ENCODE measurements at regions not wholly inside any gene's neighbourhood (a gene's known extent, or its start where the extent isn't known, plus 50 kb on each side); places are given as distances from the start of the nearest gene placed in this dataset.

- H3K27ac Mint-ChIP-seq = peak overlapping the region; percentile 40
- intact Hi-C loops (cut with micrococcal nuclease) = loop anchor here (5.0 kb wide), 1 partner anchor 191 kb away; no protein-coding TSS in a partner anchor
- peaks cover 11% of the 10 kb centered on the region for H3K36me3 Mint-ChIP-seq (ENCODE audit: low read depth)
- H3K27me3 Mint-ChIP-seq = no peaks in the 10 kb centered on the region
- peaks cover 16% of the 10 kb centered on the region for H3K9me3 Mint-ChIP-seq
- no peak overlapping the region for H3K4me3 Mint-ChIP-seq
- H3K4me1 Mint-ChIP-seq (ENCODE audit: low read depth) = peaks cover 90% of the 10 kb centered on the region
These were observed 167.8 kb upstream of the APCDD1 start for GRCh38 chr18:10286580-10287150.

GRCh38 chr18:10289251-10289650 is 165.2 kb upstream of the APCDD1 start:
- Mint-ChIP-seq H3K36me3 (ENCODE audit: low read depth) (peaks cover 11% of the 10 kb centered on the region), H3K27me3 (no peaks in the 10 kb centered on the region), H3K4me3 (no peak overlapping the region), H3K4me1 (ENCODE audit: low read depth) (peaks cover 77% of the 10 kb centered on the region), H3K27ac (peak overlapping the region; percentile 86), H3K9me3 (peaks cover 16% of the 10 kb centered on the region)
- intact Hi-C loops (cut with micrococcal nuclease) = loop anchor here (5.0 kb wide), 1 partner anchor 188 kb away; no protein-coding TSS in a partner anchor

GRCh38 chr18:10289951-10290637 is 164.3 kb upstream of the APCDD1 start:
- Mint-ChIP-seq H3K27ac (peak overlapping the region; percentile 86), H3K4me3 (no peak overlapping the region), H3K27me3 (no peaks in the 10 kb centered on the region), H3K9me3 (peaks cover 16% of the 10 kb centered on the region), H3K4me1 (ENCODE audit: low read depth) (peaks cover 71% of the 10 kb centered on the region), H3K36me3 (ENCODE audit: low read depth) (peaks cover 11% of the 10 kb centered on the region)
- intact Hi-C loops (cut with micrococcal nuclease) = loop anchor here (2.0 to 5.0 kb wide), 2 partner anchors 29 to 187 kb away; no protein-coding TSS in a partner anchor

- Mint-ChIP-seq H3K4me1 (ENCODE audit: low read depth) (peaks cover 72% of the 10 kb centered on the region), H3K27me3 (no peaks in the 10 kb centered on the region)
- intact Hi-C loops (cut with micrococcal nuclease) = loop anchor here (2.0 kb wide), 1 partner anchor 30 kb away; no protein-coding TSS in a partner anchor
These were observed 163.7 kb upstream of the APCDD1 start for GRCh38 chr18:10290638-10291235.

GRCh38 chr18:10291568-10291981 is 162.9 kb upstream of the APCDD1 start:
- peaks cover 11% of the 10 kb centered on the region for H3K36me3 Mint-ChIP-seq (ENCODE audit: low read depth)
- no peak overlapping the region for H3K27ac Mint-ChIP-seq
- peaks cover 68% of the 10 kb centered on the region for H3K4me1 Mint-ChIP-seq (ENCODE audit: low read depth)
- H3K9me3 Mint-ChIP-seq = peaks cover 16% of the 10 kb centered on the region
- no peaks in the 10 kb centered on the region for H3K27me3 Mint-ChIP-seq
- intact Hi-C loops (cut with micrococcal nuclease) = loop anchor here (2.0 kb wide), 1 partner anchor 31 kb away; no protein-coding TSS in a partner anchor
- no peak overlapping the region for H3K4me3 Mint-ChIP-seq

More at GRCh38 chr18:10290638-10291235, 163.7 kb upstream of the APCDD1 start:
- peak overlapping the region; percentile 28 for H3K4me3 Mint-ChIP-seq
- peaks cover 11% of the 10 kb centered on the region for H3K36me3 Mint-ChIP-seq (ENCODE audit: low read depth)
- H3K9me3 Mint-ChIP-seq = peaks cover 16% of the 10 kb centered on the region
- peak overlapping the region; percentile 86 for H3K27ac Mint-ChIP-seq

GRCh38 chr18:10293966-10294365 is 160.5 kb upstream of the APCDD1 start:
- Mint-ChIP-seq H3K27ac (no peak overlapping the region), H3K9me3 (peaks cover 6% of the 10 kb centered on the region), H3K4me1 (ENCODE audit: low read depth) (peaks cover 58% of the 10 kb centered on the region), H3K36me3 (ENCODE audit: low read depth) (peaks cover 3% of the 10 kb centered on the region), H3K4me3 (no peak overlapping the region), H3K27me3 (no peaks in the 10 kb centered on the region)
- intact Hi-C loops (cut with micrococcal nuclease) = no loop called here

GRCh38 chr18:10295751-10296150 is 158.7 kb upstream of the APCDD1 start:
- H3K27ac Mint-ChIP-seq = no peak overlapping the region

GRCh38 chr18:10296491-10296890 is 157.9 kb upstream of the APCDD1 start:
- intact Hi-C loops (cut with micrococcal nuclease) = no loop called here
- H3K4me3 Mint-ChIP-seq = no peak overlapping the region
- H3K27ac Mint-ChIP-seq = no peak overlapping the region
- peaks cover 3% of the 10 kb centered on the region for H3K27me3 Mint-ChIP-seq
- no peaks in the 10 kb centered on the region for H3K9me3 Mint-ChIP-seq
- H3K4me1 Mint-ChIP-seq (ENCODE audit: low read depth) = peaks cover 55% of the 10 kb centered on the region
- H3K36me3 Mint-ChIP-seq (ENCODE audit: low read depth) = no peaks in the 10 kb centered on the region

More at GRCh38 chr18:10295751-10296150, 158.7 kb upstream of the APCDD1 start:
- H3K36me3 Mint-ChIP-seq (ENCODE audit: low read depth) = no peaks in the 10 kb centered on the region
- H3K9me3 Mint-ChIP-seq = no peaks in the 10 kb centered on the region
- intact Hi-C loops (cut with micrococcal nuclease) = no loop called here
- no peak overlapping the region for H3K4me3 Mint-ChIP-seq
- H3K4me1 Mint-ChIP-seq (ENCODE audit: low read depth) = peaks cover 52% of the 10 kb centered on the region
- H3K27me3 Mint-ChIP-seq = peaks cover 3% of the 10 kb centered on the region

GRCh38 chr18:10297086-10297485 is 157.3 kb upstream of the APCDD1 start:
- Mint-ChIP-seq H3K27me3 (peaks cover 3% of the 10 kb centered on the region), H3K4me1 (ENCODE audit: low read depth) (peaks cover 55% of the 10 kb centered on the region), H3K36me3 (ENCODE audit: low read depth) (no peaks in the 10 kb centered on the region), H3K27ac (no peak overlapping the region), H3K4me3 (no peak overlapping the region), H3K9me3 (no peaks in the 10 kb centered on the region)
- intact Hi-C loops (cut with micrococcal nuclease) = no loop called here

- Mint-ChIP-seq H3K27ac (peak overlapping the region; percentile 45), H3K4me1 (ENCODE audit: low read depth) (peaks cover 55% of the 10 kb centered on the region), H3K4me3 (no peak overlapping the region)
These were observed 156.1 kb upstream of the APCDD1 start for GRCh38 chr18:10298346-10298745.

GRCh38 chr18:10299643-10300042 is 154.8 kb upstream of the APCDD1 start:
- Mint-ChIP-seq H3K36me3 (ENCODE audit: low read depth) (no peaks in the 10 kb centered on the region), H3K4me3 (no peak overlapping the region), H3K4me1 (ENCODE audit: low read depth) (peaks cover 54% of the 10 kb centered on the region), H3K27ac (no peak overlapping the region), H3K9me3 (no peaks in the 10 kb centered on the region), H3K27me3 (peaks cover 3% of the 10 kb centered on the region)
- intact Hi-C loops (cut with micrococcal nuclease) = no loop called here

More at GRCh38 chr18:10298346-10298745, 156.1 kb upstream of the APCDD1 start:
- peaks cover 3% of the 10 kb centered on the region for H3K27me3 Mint-ChIP-seq
- H3K36me3 Mint-ChIP-seq (ENCODE audit: low read depth) = no peaks in the 10 kb centered on the region
- no peaks in the 10 kb centered on the region for H3K9me3 Mint-ChIP-seq
- intact Hi-C loops (cut with micrococcal nuclease) = no loop called here

- intact Hi-C loops (cut with micrococcal nuclease) = no loop called here
- no peaks in the 10 kb centered on the region for H3K9me3 Mint-ChIP-seq
- no peak overlapping the region for H3K27ac Mint-ChIP-seq
- peaks cover 3% of the 10 kb centered on the region for H3K27me3 Mint-ChIP-seq
- H3K4me3 Mint-ChIP-seq = no peak overlapping the region
- no peaks in the 10 kb centered on the region for H3K36me3 Mint-ChIP-seq (ENCODE audit: low read depth)
- peaks cover 49% of the 10 kb centered on the region for H3K4me1 Mint-ChIP-seq (ENCODE audit: low read depth)
These were observed 153.7 kb upstream of the APCDD1 start for GRCh38 chr18:10300739-10301138.

GRCh38 chr18:10301831-10302483 is 152.5 kb upstream of the APCDD1 start:
- Mint-ChIP-seq H3K27me3 (peaks cover 3% of the 10 kb centered on the region), H3K36me3 (ENCODE audit: low read depth) (no peaks in the 10 kb centered on the region), H3K27ac (no peak overlapping the region), H3K4me1 (ENCODE audit: low read depth) (peaks cover 45% of the 10 kb centered on the region), H3K9me3 (no peaks in the 10 kb centered on the region), H3K4me3 (no peak overlapping the region)
- intact Hi-C loops (cut with micrococcal nuclease) = no loop called here

GRCh38 chr18:10303171-10303570 is 151.3 kb upstream of the APCDD1 start:
- H3K27ac Mint-ChIP-seq = no peak overlapping the region

More at GRCh38 chr18:10303171-10303570, 151.3 kb upstream of the APCDD1 start:
- Mint-ChIP-seq H3K4me1 (ENCODE audit: low read depth) (peaks cover 43% of the 10 kb centered on the region), H3K27me3 (peaks cover 3% of the 10 kb centered on the region), H3K36me3 (ENCODE audit: low read depth) (no peaks in the 10 kb centered on the region), H3K9me3 (no peaks in the 10 kb centered on the region), H3K4me3 (no peak overlapping the region)
- intact Hi-C loops (cut with micrococcal nuclease) = no loop called here
